ENCODE measurements at regions not wholly inside any gene's neighbourhood (a gene's known extent, or its start where the extent isn't known, plus 50 kb on each side); places are given as distances from the start of the nearest gene placed in this dataset.
A peak's percentile ranks its signal among the peaks of the same experiment; 100 is the strongest.
"Not testable (repeated sequence)": the region's sequence is repeated elsewhere in the genome, so short reads cannot be mapped to it uniquely, and the experiment has no call there.

DNA sequence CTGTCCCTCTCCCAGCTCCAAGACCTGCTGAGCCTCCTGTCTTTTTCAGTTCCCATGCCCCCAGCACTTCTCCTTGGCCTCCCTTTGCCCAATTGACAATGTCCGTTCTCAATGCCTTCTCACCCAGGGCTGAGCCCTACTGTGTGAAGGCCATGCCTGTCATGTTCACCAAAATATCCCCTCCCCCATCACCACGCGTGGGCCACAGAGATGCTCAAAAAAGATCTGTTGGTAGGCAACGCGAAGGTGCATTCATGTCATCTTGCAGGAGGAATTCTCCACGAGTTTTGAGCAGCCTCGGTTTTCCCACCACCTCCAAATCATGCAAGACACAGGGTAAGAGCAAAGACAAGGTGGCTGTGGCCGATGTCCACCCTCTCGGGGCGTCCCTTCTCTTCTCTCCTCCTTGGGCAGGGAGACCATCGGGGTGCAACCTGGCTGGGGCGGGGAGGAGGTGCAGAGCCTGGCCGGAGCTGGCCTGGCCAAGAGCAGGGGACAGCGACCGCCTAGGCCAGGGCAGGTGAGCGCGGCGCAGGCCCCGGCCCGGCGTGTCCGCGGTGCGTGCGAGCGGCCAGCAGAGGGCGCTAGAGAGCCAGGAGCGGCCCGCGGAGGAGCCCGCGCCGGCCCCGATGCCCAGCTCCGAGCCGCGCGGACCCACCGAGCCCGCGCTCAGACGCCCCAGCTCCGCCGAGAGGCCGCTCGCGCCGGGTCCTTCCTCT, 56.3 kb upstream of the KRTAP5-11 start:
- DNase-seq, result peak in 1 of 2 experiments; percentile 28

DNA sequence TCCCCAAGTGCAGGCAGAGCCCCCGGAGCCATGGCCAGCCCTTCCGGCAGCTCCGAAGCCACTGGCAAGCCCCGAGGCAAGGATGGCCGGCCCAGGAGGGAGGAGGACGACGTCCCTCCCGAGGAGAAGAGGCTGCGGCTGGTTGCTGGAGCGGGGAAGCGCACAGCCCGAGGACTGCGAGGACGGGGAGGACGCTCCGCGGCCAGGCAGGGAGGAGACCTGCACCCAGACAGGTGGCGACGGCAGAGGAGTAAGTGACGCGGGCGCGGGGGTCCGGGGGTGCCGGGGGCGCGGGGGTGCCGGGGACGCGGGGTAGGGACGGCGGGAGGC, 56.8 kb upstream of the KRTAP5-11 start:
- DNase-seq, result peak in 1 of 2 experiments; percentile 10

DNA sequence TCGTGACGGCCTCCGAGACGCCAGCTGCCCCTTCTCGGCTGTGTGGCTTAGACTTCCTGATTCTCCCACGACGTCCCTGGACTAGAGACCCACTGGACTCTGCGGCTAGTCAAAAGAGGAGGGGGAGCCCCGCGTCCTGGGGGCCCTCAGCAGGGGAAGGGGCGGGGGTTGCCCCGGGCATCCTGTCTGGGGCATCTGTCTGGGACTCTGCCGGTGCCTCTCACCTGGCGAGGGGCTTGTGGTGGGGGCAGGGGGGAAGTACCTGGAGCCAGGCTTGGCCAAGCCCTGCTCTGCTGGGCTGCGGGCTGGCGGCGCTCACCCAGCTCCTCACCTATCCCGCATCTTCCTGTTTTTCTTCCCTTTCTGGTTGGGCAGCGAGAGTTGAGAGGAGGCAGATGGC, 57.2 kb upstream of the KRTAP5-11 start:
- not testable (repeated sequence) for DNase-seq

DNA sequence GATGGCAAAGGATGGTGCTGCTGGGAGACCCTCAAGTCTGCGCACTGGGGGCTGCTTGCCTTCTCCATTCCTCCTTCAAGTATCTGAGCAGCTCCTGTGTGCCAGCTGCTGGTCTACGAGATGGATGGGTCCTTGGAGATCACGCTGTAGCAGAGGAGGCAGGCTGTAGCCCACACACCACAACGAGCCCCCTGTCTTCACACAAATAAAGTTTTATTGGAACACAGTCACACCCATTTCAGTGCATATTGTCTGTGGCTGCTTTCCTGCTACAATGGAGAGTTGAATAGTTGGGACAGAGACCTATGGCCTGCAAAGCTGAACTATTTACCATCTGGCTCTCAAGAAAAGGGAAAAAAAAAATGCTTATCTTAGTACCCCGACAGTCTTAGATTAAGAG, 64.4 kb upstream of the KRTAP5-11 start:
- DNase-seq, result not testable (repeated sequence)

DNA sequence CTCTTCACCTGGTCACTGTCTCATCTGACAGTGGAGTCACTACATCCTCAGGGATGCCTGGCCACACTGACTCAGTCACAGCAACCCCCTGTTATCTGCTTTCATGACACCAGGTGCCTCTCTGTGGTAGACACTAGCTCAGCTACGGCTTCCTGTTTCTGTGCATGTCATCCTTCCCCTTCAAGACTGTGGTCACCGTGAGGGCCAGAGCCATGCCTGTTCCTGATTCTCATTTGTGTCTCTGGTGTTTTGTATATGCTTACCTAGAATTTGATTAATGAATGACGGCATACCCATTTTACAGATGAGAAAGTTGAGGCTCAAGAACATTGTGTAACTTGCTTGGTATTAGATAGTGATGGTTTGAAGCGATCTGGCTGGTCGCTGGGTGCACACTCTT, 70.3 kb upstream of the KRTAP5-11 start:
- DNase-seq, result not testable (repeated sequence)

DNA sequence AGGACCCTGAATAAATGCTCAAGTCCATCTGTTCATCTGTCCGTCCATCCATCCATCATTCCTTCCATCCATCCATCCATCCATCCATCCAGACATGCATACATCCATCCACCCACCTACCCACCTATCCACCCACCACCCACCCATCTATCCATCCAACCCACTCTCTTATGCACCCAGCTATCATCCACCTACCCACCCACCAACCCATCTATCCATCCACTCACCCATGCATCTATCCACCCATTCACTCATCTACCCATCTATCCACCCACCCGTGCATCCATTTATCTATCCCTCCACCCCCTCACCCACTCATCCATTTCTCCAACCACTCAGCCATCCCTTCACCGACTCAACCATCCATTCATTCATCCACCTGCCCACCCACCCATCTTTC, 71.7 kb upstream of the KRTAP5-11 start:
- DNase-seq, result not testable (repeated sequence)

DNA sequence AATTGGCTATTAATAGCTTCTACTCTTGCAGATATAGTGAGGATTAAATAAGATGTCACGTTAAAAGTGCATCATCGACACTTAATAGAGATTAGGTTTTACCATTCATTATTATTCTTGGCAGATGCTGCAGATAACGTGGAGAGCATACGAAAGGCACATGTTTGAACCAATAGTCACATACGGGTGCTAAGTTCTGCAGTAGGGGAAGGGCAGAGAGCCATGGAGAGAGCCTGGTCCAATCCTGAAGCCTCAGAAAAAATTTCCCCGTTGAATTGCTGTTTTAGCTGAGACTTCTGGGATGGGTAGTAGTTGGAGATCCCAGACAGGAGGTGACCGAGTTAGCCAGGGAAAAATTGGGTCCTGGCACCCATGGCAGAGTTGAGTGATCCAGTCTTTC, 72.4 kb upstream of the KRTAP5-11 start:
- DNase-seq, result not testable (repeated sequence)

DNA sequence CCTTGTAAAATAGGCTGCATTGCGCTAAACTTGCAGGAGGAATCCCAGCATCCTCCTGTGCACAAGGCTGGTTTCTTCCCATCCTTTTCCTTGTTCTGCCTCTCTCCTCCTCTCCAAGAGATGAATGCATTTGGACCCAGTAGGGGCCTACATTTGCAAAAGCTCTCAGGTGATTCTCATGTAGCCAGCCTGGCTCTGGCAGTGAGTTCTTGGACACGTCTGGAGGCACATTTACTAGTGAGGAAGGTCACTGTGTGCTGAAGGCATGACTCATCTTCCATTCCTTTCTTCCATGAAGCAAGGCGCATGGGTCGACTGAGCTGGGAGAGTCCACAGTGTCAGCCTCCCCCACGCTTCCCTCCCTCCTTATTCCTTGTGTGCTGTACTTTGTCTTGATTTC, 73.8 kb upstream of the KRTAP5-11 start:
- DNase-seq, result not testable (repeated sequence)

DNA sequence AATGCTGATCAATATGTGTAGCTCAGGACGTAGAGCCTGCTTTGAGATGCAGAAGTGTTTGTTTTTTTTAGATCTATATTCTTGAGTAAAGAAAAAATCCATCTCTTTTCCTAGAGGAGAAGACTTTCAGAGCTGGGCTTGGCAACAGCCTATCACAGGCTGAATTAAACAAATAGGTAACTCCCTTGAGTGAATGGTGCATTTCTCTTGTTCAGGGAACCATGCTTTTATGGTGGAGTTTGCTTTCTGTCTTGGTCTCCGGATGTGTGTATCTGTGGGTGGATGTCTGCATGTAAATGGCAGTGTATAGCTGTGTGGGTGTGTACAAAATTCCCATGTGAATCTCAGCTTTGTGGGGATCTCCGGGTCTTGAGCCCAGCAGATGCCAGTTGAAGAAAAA, 82.3 kb upstream of the KRTAP5-11 start:
- DNase-seq, result not testable (repeated sequence)

DNA sequence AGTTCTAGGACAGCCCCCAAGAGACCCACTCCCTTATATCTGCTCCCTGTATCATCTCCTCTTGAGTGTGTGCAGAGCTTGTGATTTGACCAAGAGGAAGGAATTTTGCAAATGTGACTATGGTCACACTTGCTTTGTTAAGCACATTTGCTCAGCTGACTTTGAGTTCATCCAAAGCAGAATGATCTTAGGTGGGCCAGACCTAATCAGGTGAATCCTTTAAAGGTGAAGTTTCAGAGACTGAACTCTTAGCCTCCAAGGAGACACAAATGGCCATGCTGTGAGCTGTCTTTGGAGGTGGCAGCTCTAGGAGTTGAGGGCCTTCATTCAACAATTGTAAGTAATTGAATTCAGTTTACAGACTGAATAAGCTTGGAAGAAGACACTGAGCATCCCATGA, 115.4 kb upstream of the KRTAP5-11 start:
- DNase-seq, result not testable (repeated sequence)

DNA sequence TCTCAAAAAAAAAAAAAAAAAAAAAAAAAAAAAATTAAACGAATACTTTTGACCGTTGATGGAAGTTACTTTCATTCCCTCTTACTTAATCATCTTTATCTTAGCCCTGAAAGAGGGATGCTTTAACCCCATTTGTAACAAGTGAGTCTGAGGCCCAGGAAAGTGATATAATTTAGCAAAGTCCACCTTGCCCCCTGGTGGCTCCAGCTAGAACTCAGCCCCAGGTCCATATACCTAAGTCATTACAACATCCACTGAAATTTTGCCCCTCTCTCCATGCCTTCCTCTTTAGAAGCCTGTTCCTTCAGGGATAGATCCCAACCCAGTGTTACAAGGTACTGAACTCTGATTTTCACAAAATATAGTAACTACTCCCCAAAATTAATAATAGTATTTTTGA, 116.3 kb upstream of the KRTAP5-11 start:
- not testable (repeated sequence) for DNase-seq

DNA sequence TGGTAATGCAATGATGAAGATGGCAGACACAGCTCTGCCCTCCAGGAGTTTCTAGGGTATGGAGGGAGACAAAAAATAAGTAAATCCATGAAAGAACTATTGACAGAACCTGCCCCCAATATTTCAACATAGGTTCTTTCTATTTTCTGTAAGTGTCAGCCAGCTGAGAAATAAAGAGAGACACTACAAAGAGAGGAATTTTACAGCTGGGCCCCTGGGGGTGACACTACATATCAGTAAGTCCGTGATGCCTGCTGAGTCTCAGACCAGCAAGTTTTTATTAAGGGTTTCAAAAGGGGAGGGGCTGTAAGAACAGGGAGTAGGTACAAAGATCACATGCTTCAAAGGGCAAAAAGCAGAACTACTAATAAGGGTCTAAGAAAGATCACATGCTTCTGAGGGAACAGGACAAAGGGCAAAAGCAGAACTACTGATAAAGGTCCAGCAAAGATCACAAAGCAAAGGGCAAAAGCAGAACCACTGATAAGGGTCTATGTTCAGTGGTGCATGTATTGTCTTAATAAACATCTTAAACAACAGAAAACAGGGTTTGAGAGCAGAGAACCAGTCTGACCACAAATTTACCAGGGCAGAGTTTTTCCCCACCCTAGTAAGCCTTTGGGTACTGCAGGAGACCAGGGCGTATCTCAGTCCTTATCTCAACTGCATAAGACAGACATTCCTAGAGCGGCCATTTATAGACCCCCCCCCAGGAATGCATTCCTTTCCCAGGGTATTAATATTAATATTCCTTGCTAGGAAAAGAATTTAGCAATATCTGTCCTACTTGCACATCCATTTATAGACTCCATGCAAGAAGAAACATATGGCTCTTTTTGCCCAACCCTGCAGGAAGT, 119.0 kb upstream of the KRTAP5-11 start:
- not testable (repeated sequence) for DNase-seq

DNA sequence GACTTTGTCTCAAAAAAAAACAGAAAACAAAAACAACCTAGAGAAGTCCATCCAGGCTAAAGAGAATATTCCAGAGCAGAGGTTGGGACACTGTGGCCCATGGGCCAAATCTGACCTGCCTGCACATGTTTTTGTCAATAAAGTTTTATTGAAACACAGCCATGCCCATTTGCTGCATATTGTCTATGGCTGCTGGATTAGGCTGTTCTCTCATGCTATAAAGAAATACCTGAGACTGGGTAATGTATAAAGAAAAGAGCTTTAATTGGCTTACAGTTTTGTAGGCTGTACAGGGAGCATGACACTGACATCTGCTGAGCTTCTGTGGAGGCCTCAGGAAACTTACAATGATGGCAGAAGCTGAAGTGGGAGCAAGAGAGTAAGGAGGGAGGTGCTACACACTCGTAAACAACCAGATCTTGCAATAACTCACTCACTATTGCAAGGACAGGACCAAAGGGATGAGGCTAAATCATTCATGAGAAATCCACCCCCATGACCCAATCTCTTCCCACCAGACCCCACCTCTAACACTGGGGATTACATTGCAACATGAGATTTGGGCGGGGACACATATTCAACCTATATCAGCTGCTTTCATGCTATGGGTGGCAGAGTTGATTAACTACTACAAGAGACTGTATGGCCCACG, 122.5 kb upstream of the KRTAP5-11 start:
- not testable (repeated sequence) for DNase-seq

DNA sequence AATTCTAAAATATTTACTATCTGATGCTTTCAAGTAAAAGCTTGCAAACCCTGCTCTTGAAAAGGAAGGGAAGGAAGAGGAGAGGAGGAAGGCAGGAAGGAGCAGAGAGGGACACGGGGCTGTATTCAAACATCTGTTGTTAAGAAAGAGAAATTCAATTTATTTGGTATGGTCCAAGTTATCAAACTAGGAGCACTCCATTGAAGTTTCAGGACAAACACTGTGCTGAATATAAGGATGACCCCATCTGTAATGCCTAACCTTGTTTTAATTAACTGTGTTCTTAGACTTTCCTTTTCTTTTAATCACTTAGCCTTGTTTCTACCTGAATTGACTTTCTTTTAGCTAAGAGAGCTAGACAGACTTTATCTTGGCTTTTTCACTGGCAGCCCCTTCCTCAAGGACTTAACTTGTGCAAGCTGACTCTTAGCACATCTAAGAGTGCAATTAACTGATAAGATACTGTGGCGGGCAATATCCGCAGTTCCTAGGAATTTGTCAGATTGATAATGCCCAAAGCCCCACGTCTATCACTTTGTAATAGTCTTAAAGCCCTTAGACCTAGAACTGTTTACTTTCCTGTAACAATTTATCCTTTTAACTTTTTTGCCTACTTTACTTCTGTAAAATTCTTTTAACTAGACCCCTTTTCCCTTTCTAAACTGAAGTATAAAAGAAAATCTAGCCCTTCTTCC, 123.2 kb upstream of the KRTAP5-11 start:
- DNase-seq, result not testable (repeated sequence)

DNA sequence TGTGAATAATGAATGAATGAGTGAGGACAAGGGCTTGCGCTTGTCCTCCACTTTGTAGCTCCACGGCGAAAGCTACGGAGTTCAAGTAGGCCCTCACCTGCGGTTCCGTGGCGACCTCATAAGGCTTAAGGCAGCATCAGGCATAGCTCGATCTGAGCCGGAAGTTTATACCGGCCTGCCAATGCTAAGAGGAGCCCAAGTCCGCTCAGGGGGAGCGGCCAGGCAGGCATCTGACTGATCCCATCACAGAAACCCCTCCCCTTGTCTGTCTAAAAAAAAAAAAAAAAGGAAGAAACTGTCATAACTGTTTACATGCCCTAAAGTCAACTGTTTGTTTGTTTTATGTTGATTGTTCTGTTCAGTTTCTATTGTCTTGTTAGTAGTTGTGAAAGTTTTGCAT, 124.4 kb upstream of the KRTAP5-11 start:
- not testable (repeated sequence) for DNase-seq

DNA sequence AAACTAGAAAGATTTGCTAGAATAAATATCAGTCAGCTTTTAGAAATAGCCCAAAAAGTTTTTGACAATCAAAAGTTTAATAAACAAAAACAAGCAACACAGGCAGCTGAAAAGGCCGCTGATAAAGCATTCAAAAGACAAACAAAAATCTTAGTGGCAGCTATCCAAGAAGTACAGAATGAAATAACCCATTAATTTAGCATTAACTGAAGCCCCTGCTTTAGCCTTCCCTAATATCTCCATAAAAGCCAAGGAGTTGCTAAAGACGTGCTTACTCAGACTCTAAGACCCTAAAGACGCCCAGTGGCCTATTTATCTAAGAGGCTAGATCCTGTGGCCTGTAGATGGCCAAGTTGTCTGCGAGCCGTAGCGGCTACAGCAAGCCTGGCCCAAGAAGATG, 123.5 kb upstream of the DEFB108B start:
- DNase-seq, result not testable (repeated sequence)

DNA sequence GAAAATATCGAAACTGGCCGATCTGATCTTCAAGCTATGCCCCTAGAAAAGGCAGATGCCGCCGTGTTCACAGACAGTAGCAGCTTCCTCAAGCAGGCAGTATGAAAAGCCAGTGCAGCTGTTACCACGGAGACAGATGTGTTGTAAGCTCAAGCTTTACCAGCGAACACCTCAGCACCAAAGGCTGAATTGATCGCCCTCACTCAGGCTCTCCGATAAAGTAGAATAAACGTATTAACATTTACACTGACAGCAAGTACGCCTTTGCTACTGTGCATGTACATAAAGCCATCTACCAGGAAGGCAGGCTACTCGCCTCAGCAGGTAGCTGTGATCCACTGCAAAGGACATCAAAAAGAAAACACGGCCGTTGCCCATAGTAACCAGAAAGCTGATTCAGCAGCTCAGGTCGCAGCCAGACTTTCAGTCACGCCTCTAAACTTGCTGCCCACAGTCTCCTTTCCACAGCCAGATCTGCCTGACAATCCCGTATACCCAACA, 122.8 kb upstream of the DEFB108B start:
- not testable (repeated sequence) for DNase-seq

DNA sequence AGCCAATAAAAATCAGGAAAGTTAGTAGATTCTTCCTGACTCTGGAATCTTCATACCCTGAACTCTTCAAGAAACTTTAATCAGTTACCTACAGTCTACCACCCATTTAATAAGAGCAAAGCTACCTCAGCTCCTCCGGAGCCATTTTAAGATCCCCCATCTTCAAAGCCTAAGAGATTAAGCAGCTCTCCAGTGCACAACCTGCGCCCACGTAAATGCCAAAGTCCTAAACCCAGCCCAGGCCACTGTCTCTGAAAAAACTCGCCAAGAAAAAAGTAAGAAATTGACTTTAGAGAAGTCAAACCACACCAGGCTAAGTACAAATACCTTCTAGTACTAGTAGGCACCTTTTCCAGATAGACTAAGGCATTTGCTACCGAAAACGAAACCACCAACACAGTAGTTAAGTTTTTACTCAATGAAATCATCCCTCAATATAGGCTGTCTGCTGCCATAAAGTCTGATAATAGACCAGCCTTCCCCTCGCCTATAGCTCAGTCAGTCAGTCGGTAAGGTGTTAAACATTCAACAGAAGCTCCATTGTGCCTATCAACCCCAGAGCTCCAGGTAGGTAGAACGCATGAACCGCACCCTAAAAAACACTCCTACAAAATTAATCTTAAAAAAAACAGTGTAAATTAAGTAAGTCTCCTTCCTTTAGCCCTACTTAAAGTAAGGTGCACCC, 122.2 kb upstream of the DEFB108B start:
- DNase-seq, result not testable (repeated sequence)

DNA sequence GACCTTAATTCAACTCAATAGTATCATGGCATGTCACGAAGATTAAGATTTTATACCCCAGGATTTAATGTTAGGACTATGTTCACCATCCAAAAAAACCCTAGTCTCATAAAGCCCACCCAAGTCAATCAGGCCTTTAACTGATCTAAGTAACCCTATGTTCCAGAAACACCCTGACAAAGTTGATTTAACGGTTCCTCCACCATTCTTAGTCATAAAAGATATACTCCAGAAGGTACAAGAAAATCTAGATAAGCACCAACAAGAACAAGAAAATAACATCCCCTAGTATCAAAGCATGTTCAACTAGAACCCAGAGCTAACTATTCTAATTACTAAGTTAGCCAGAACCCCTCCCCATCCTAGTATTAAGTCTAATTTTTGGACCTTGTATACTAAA, 120.7 kb upstream of the DEFB108B start:
- DNase-seq, result not testable (repeated sequence)

DNA sequence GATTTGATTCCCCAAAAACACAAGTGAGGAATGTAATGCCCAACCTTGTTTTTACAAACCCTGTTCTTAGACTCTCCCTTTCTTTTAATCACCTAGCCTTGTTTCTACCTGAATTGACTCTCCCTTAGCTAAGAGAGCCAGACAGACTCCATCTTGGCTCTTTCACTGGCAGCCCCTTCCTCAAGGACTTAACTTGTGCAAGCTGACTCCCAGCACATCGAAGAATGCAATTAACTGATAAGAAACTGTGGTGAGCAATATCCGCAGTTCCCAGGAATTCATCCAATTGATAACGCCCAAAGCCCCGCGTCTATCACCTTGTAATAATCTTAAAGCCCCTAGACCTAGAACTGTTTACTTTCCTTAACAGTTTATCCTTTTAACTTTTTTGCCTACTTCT, 120.2 kb upstream of the DEFB108B start:
- not testable (repeated sequence) for DNase-seq

DNA sequence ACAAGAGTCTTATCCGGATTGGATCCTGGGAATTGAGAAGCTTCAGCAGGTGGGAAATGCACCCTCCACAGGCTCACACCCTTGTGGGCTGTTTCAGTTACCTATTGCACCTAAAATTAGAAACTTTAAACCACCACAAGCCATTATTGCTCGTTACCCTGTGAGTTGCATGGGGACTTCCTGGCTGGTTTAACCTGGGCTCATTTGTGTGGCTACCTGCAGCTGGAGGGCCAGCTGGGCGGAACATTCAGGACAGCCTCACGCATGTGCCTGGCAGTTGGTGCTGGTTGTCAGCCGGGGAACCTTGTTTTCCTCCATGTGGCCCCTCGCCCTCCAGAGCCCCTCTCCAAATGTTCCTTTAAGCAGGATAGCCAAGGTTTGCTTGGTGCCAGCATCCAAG, 118.5 kb upstream of the DEFB108B start:
- DNase-seq, result not testable (repeated sequence)

DNA sequence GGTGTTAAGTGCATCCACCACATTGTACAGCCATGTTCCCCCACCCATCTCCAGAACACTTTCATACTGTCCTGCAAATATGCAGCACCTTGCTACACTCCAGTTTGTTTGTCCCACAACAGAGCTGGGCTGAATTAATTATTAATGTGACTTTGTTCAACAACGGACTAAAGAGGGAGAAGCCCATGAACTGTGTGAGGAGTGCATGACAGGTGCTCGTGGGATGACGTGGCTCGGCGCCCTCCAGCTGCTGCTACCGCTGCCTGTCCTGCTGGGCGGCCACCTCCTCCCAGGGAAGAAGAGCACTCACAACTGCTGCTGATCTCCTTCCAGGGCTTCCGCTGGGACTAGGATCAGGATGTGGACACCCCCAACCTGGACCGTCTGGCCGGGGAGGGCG, 111.2 kb upstream of the DEFB108B start:
- DNase-seq, result not testable (repeated sequence)

All from SW 1271 (cell line).